ENCODE measurements at regions not wholly inside any gene's neighbourhood (a gene's known extent, or its start where the extent isn't known, plus 50 kb on each side); places are given as distances from the start of the nearest gene placed in this dataset.

DNA sequence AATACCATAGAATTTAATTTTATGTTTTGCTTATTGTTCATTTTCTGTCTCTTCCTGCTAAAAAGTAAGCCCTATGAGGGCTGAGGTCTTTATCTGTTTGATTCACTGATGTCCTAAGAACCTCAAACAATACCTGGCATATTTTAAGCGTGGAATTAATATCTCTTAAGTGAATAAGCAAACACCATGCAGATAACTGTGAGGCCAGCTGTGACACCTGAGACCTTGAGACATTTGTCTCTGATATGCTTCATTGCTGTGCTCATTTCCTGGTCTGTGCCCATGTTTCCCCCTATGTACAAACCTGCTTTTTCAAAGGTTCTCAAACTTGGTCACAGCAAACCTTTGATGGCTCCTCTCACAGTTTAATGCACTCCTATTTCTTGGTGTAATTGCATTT is 254.6 kb downstream of the COG6 start:
- TF ChIP-seq SUZ12 (IDR thresholded peaks at IDR 0.05; ENCODE audit: extremely low read depth, insufficient read depth, insufficient read length) (no peak), YY1 (IDR thresholded peaks at IDR 0.05; ENCODE audit: insufficient read depth, insufficient read length) (no peak), ZNF274 (IDR thresholded peaks at IDR 0.05; ENCODE audit: low read depth, low read length) (no peak)
- H3K36me3 ChIP-seq (ENCODE audit: insufficient read depth, insufficient read length, low read length), result no peaks in the 10 kb centered on the region
- H3K27me3 ChIP-seq (ENCODE audit: insufficient read depth, insufficient read length), result no peaks in the 10 kb centered on the region
- no peak overlapping the region for H3K9ac ChIP-seq (ENCODE audit: insufficient read length, low read depth)
- no peak for DNase-seq (ENCODE audit: low read depth, low spot score)
- H3K9me3 ChIP-seq (ENCODE audit: insufficient read depth, low read length), result no peaks in the 10 kb centered on the region
- no peak overlapping the region for H3K4me3 ChIP-seq (ENCODE audit: insufficient read length, low read depth)
- no peaks in the 10 kb centered on the region for H3K4me1 ChIP-seq (ENCODE audit: insufficient read depth, insufficient read length)

DNA sequence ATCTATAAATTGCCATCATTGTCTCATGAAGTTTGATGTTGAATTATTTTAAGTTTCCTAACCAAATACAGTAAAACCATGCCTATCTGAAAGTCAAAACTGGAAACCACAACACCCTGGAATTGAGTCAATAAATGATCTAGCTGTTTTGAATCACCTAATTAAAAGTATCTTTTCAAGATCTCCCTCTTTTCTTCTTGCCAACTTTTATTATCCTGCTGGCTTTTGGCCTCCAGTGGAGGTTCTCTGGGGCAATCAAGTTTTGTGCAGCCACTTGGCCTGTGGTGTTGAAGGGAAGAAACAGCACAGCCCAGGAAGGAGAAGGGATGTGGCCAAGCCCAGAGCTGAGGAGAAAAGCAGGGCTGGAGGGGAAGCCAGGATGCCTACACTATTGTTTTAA is 255.4 kb downstream of the COG6 start:
- Histone ChIP-seq H3K36me3 (ENCODE audit: insufficient read depth, insufficient read length, low read length) (no peaks in the 10 kb centered on the region), H3K4me3 (ENCODE audit: insufficient read length, low read depth) (no peak overlapping the region), H3K27me3 (ENCODE audit: insufficient read depth, insufficient read length) (no peaks in the 10 kb centered on the region), H3K9ac (ENCODE audit: insufficient read length, low read depth) (no peak overlapping the region), H3K4me1 (ENCODE audit: insufficient read depth, insufficient read length) (no peaks in the 10 kb centered on the region), H3K9me3 (ENCODE audit: insufficient read depth, low read length) (no peaks in the 10 kb centered on the region)
- TF ChIP-seq YY1 (IDR thresholded peaks at IDR 0.05; ENCODE audit: insufficient read depth, insufficient read length), result no peak
- TF ChIP-seq ZNF274 (IDR thresholded peaks at IDR 0.05; ENCODE audit: low read depth, low read length), result no peak
- no peak for TF ChIP-seq SUZ12 (IDR thresholded peaks at IDR 0.05; ENCODE audit: extremely low read depth, insufficient read depth, insufficient read length)
- no peak for DNase-seq (ENCODE audit: low read depth, low spot score)

DNA sequence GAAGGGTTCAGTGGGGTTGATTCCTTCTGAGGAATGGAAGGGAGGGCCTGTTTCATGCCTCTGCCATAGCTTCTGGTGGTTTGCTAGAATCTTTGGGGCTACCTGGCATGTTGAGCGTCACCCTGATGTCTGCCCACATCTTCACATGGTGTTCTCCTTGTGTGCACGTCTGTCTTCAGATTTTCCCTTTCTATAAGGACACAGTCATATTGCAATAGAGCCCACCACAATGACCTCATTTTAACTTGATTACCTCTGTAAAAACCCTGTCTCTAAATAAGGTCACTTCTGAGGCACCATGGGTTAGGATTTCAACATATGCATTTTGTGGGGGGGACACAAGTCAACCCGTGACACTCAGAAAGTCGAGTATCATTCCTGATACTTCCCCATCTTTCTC is 257.9 kb downstream of the COG6 start:
- Histone ChIP-seq H3K9ac (ENCODE audit: insufficient read length, low read depth) (no peak overlapping the region), H3K4me3 (ENCODE audit: insufficient read length, low read depth) (no peak overlapping the region)
- DNase-seq (ENCODE audit: low read depth, low spot score), result no peak

DNA sequence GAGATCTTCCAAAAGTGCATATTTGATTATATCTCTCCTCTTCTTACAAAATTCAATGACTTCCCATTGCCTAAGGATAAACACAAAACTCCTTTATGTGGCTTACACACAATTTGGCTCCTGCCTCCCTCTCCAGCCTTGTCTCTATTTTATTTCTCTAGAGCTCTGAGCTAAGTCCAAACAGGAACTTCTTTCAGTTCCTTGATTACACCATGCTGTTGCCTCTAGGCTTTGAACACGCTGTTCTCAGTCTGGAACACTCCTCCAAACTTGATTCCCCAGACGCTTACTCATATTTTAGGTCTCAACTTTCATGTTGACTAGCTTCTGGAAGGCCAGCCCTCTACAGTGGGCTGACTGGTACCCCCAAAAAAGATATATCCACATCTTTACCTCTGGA is 258.5 kb downstream of the COG6 start:
- Histone ChIP-seq H3K9me3 (ENCODE audit: insufficient read depth, low read length) (no peaks in the 10 kb centered on the region), H3K4me1 (ENCODE audit: insufficient read depth, insufficient read length) (no peaks in the 10 kb centered on the region), H3K4me3 (ENCODE audit: insufficient read length, low read depth) (no peak overlapping the region), H3K9ac (ENCODE audit: insufficient read length, low read depth) (no peak overlapping the region), H3K27me3 (ENCODE audit: insufficient read depth, insufficient read length) (no peaks in the 10 kb centered on the region), H3K36me3 (ENCODE audit: insufficient read depth, insufficient read length, low read length) (no peaks in the 10 kb centered on the region)
- TF ChIP-seq SUZ12 (IDR thresholded peaks at IDR 0.05; ENCODE audit: extremely low read depth, insufficient read depth, insufficient read length) (no peak), YY1 (IDR thresholded peaks at IDR 0.05; ENCODE audit: insufficient read depth, insufficient read length) (no peak), ZNF274 (IDR thresholded peaks at IDR 0.05; ENCODE audit: low read depth, low read length) (no peak)
- no peak for DNase-seq (ENCODE audit: low read depth, low spot score)

More for the DNA sequence above, 257.9 kb downstream of the COG6 start:
- Histone ChIP-seq H3K4me1 (ENCODE audit: insufficient read depth, insufficient read length) (no peaks in the 10 kb centered on the region), H3K36me3 (ENCODE audit: insufficient read depth, insufficient read length, low read length) (no peaks in the 10 kb centered on the region), H3K27me3 (ENCODE audit: insufficient read depth, insufficient read length) (no peaks in the 10 kb centered on the region), H3K9me3 (ENCODE audit: insufficient read depth, low read length) (no peaks in the 10 kb centered on the region)
- TF ChIP-seq ZNF274 (IDR thresholded peaks at IDR 0.05; ENCODE audit: low read depth, low read length) (no peak), YY1 (IDR thresholded peaks at IDR 0.05; ENCODE audit: insufficient read depth, insufficient read length) (no peak), SUZ12 (IDR thresholded peaks at IDR 0.05; ENCODE audit: extremely low read depth, insufficient read depth, insufficient read length) (no peak)

DNA sequence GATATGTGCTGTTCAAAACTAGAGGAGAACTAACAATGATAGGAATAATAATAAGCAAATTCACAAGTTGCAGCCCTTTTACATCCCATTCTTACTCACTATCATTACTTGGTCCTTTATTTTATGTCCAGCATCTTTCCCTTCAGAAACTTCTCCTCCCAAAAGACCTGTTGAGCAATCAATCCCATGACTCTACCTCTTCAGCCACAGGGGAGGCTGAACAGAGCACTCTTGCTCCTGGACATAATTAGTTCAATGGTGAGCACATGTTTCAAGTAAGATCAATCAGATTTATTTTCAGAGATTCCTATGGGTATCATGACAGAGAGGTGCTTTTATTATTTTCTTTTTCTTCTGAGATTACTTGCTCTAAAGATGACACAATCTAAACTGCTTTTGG is 260.0 kb downstream of the COG6 start:
- no peaks in the 10 kb centered on the region for H3K9me3 ChIP-seq (ENCODE audit: insufficient read depth, low read length)
- H3K36me3 ChIP-seq (ENCODE audit: insufficient read depth, insufficient read length, low read length), result no peaks in the 10 kb centered on the region
- no peak for DNase-seq (ENCODE audit: low read depth, low spot score)
- TF ChIP-seq YY1 (IDR thresholded peaks at IDR 0.05; ENCODE audit: insufficient read depth, insufficient read length) (no peak), SUZ12 (IDR thresholded peaks at IDR 0.05; ENCODE audit: extremely low read depth, insufficient read depth, insufficient read length) (no peak), ZNF274 (IDR thresholded peaks at IDR 0.05; ENCODE audit: low read depth, low read length) (no peak)
- H3K9ac ChIP-seq (ENCODE audit: insufficient read length, low read depth), result no peak overlapping the region
- H3K4me1 ChIP-seq (ENCODE audit: insufficient read depth, insufficient read length), result no peaks in the 10 kb centered on the region
- no peaks in the 10 kb centered on the region for H3K27me3 ChIP-seq (ENCODE audit: insufficient read depth, insufficient read length)
- H3K4me3 ChIP-seq (ENCODE audit: insufficient read length, low read depth), result no peak overlapping the region

DNA sequence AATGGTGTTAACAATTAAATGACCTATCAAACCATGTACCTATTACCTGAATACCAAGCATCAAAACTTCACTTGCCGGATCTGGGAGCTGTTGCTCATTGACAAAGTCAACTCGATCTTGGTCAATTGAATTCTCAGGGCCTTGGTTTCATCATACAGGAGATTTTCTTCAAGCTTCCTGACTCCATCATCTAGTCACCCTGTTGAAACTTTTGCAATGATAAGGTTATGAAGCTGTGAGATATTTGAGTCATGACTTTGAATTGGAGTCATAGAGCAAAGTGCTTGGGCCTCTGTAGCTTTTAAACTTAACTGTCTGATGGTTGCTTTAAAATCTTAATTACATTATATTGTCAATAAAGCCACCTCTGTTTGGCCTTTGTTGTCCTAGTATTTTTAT is 260.9 kb downstream of the COG6 start:
- no peak for DNase-seq (ENCODE audit: low read depth, low spot score)
- H3K27me3 ChIP-seq (ENCODE audit: insufficient read depth, insufficient read length), result no peaks in the 10 kb centered on the region
- H3K9ac ChIP-seq (ENCODE audit: insufficient read length, low read depth), result no peak overlapping the region
- no peaks in the 10 kb centered on the region for H3K36me3 ChIP-seq (ENCODE audit: insufficient read depth, insufficient read length, low read length)
- TF ChIP-seq YY1 (IDR thresholded peaks at IDR 0.05; ENCODE audit: insufficient read depth, insufficient read length), result no peak
- no peak for TF ChIP-seq ZNF274 (IDR thresholded peaks at IDR 0.05; ENCODE audit: low read depth, low read length)
- no peak for TF ChIP-seq SUZ12 (IDR thresholded peaks at IDR 0.05; ENCODE audit: extremely low read depth, insufficient read depth, insufficient read length)
- H3K4me3 ChIP-seq (ENCODE audit: insufficient read length, low read depth), result no peak overlapping the region
- no peaks in the 10 kb centered on the region for H3K4me1 ChIP-seq (ENCODE audit: insufficient read depth, insufficient read length)
- H3K9me3 ChIP-seq (ENCODE audit: insufficient read depth, low read length), result no peaks in the 10 kb centered on the region

DNA sequence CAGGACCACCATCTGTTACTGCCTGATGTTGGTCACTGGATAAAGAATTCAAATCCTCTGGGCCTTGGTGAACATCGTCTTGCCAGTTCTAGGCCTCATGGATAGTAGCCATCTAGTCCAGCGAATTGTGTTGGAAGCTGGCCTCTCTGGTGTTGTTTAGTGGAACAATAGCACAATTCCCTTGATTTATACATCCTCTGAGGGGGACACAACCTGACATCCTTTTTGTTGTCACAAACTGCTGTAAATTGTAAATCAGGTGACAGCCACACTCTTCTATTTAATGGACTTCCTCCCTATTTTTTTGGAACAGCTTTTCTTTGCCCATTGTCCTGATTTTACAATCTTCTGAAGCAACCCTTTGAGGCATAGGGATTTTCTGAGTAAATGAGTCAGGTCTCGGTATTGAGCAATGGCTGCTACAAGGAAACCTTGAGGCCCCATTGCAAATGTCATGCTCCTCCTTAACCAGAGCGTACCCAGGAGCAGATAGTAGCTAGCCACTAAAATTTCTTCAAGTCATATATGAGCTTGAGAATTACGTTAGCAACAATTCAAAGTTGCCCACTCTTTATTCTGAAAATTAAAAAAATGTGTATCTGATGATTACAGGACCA is 263.3 kb downstream of the COG6 start:
- H3K9me3 ChIP-seq (ENCODE audit: insufficient read depth, low read length), result no peaks in the 10 kb centered on the region
- H3K9ac ChIP-seq (ENCODE audit: insufficient read length, low read depth), result no peak overlapping the region
- TF ChIP-seq YY1 (IDR thresholded peaks at IDR 0.05; ENCODE audit: insufficient read depth, insufficient read length) (no peak), ZNF274 (IDR thresholded peaks at IDR 0.05; ENCODE audit: low read depth, low read length) (no peak)
- H3K4me1 ChIP-seq (ENCODE audit: insufficient read depth, insufficient read length), result no peaks in the 10 kb centered on the region
- DNase-seq (ENCODE audit: low read depth, low spot score), result no peak
- H3K4me3 ChIP-seq (ENCODE audit: insufficient read length, low read depth), result no peak overlapping the region
- no peaks in the 10 kb centered on the region for H3K27me3 ChIP-seq (ENCODE audit: insufficient read depth, insufficient read length)
- H3K36me3 ChIP-seq (ENCODE audit: insufficient read depth, insufficient read length, low read length), result no peaks in the 10 kb centered on the region
